Left colon (tissue), 2 donors: ENCODE measurements at regions not wholly inside any gene's neighbourhood (a gene's known extent, or its start where the extent isn't known, plus 50 kb on each side); places are given as distances from the start of the nearest gene placed in this dataset.

ENCODE experiments used
- ATAC-seq: fragments of 200-7000 bp; cut with Tn5 transposase; one replicate; pipeline ENCODE4 v1.9.1; 2020; ENCODE audit warnings: mild to moderate bottlenecking, moderate library complexity
- DNase-seq, 2 donors: peaks; one replicate each; pipeline ENCODE4 v3.0.0-alpha.2; 2020
- intact Hi-C, 2 donors: fragments of 100-400 bp; cut with DNase I in 1 of 2; cut with micrococcal nuclease in 1 of 2; formaldehyde crosslinking; loops; one replicate each; pipeline versions ENCODE4 v1.11.2 to v1.14.0; 2022; cut with DNase I, micrococcal nuclease
- donor health status: DM: no; HTN: no; CAD: no.
- donor health status: DM: yes; HTN: yes; CAD: no.

- DNase-seq (no peak), ATAC-seq (no peak)
- intact Hi-C loops = no loop called here
Observed at GRCh38 chr4:3715855-3716630, 50.1 kb upstream of the ADRA2C start.

GRCh38 chr4:3715061-3715854 is 50.9 kb upstream of the ADRA2C start:
- intact Hi-C loops = no loop called here
- ATAC-seq (no peak), DNase-seq (no peak)

- ATAC-seq (no peak), DNase-seq (no peak)
- intact Hi-C loops = no loop called here
Observed at GRCh38 chr4:3714642-3715001, 51.6 kb upstream of the ADRA2C start.

GRCh38 chr4:3713817-3714641 is 52.2 kb upstream of the ADRA2C start:
- intact Hi-C loops = no loop called here
- ATAC-seq = no peak

GRCh38 chr4:3713346-3713745 is 52.8 kb upstream of the ADRA2C start:
- no peak for DNase-seq

More at GRCh38 chr4:3713817-3714641, 52.2 kb upstream of the ADRA2C start:
- no peak for DNase-seq

GRCh38 chr4:3712936-3713335 is 53.2 kb upstream of the ADRA2C start:
- ATAC-seq = no peak
- intact Hi-C loops = no loop called here

More at GRCh38 chr4:3713346-3713745, 52.8 kb upstream of the ADRA2C start:
- ATAC-seq = no peak
- intact Hi-C loops = no loop called here

GRCh38 chr4:3712112-3712805 is 53.9 kb upstream of the ADRA2C start:
- intact Hi-C loops = no loop called here
- no peak for DNase-seq
- ATAC-seq = no peak

More at GRCh38 chr4:3712936-3713335, 53.2 kb upstream of the ADRA2C start:
- DNase-seq = no peak

GRCh38 chr4:3711183-3712111 is 54.7 kb upstream of the ADRA2C start:
- intact Hi-C loops = no loop called here
- DNase-seq (no peak), ATAC-seq (no peak)

- ATAC-seq = no peak
- no peak for DNase-seq
Observed at GRCh38 chr4:3710451-3711182, 55.6 kb upstream of the ADRA2C start.

GRCh38 chr4:3709846-3710441 is 56.2 kb upstream of the ADRA2C start:
- DNase-seq = no peak
- intact Hi-C loops = no loop called here
- no peak for ATAC-seq

More at GRCh38 chr4:3710451-3711182, 55.6 kb upstream of the ADRA2C start:
- intact Hi-C loops = no loop called here

- intact Hi-C loops = no loop called here
- DNase-seq = no peak
- ATAC-seq = no peak
Observed at GRCh38 chr4:3709061-3709845, 56.9 kb upstream of the ADRA2C start.

GRCh38 chr4:3708611-3709010 is 57.6 kb upstream of the ADRA2C start:
- DNase-seq = no peak
- ATAC-seq = no peak
- intact Hi-C loops = no loop called here

GRCh38 chr4:3708103-3708510 is 58.1 kb upstream of the ADRA2C start:
- intact Hi-C loops = no loop called here

GRCh38 chr4:3707423-3708102 is 58.6 kb upstream of the ADRA2C start:
- DNase-seq = no peak
- intact Hi-C loops = no loop called here

More at GRCh38 chr4:3708103-3708510, 58.1 kb upstream of the ADRA2C start:
- ATAC-seq (no peak), DNase-seq (no peak)

More at GRCh38 chr4:3707423-3708102, 58.6 kb upstream of the ADRA2C start:
- no peak for ATAC-seq
